DND-41 (cell line): ENCODE measurements at regions not wholly inside any gene's neighbourhood (a gene's known extent, or its start where the extent isn't known, plus 50 kb on each side); places are given as distances from the start of the nearest gene placed in this dataset.

Experiments used
- ATAC-seq: fragments of 200-7000 bp; cut with Tn5 transposase; 3 replicates; pipeline ENCODE4 v1.9.1; 2021; ENCODE audit warnings: low read depth; ENCODE audit not compliant: insufficient read depth
- DNase-seq: peaks from one replicate; pipeline ENCODE4 v3.0.0-alpha.2; 2020
- H2AFZ ChIP-seq: 2 replicates; pipeline ENCODE4 v1.6.0; 2012; ENCODE audit warnings: low read depth, low read length
- H3K27ac ChIP-seq: 2 replicates; pipeline ENCODE4 v1.5.1; 2012; ENCODE audit warnings: low read length, inconsistent platforms
- H3K27me3 ChIP-seq: fragments of 200-600 bp; sonication (generic); 2 replicates; pipeline ENCODE4 v1.6.0; 2012; ENCODE audit warnings: low read length, mild to moderate bottlenecking, inconsistent platforms; ENCODE audit not compliant: insufficient read depth, poor library complexity
- H3K36me3 ChIP-seq: 2 replicates; pipeline ENCODE4 v1.5.1; 2012; ENCODE audit warnings: low read length, inconsistent platforms; ENCODE audit not compliant: insufficient read depth
- H3K4me1 ChIP-seq: 2 replicates; pipeline ENCODE4 v1.5.1; 2012; ENCODE audit warnings: mild to moderate bottlenecking, low read length; ENCODE audit not compliant: insufficient read depth
- H3K4me2 ChIP-seq: 2 replicates; pipeline ENCODE4 v1.6.0; 2012; ENCODE audit warnings: mild to moderate bottlenecking, moderate library complexity, low read length, inconsistent platforms; ENCODE audit not compliant: insufficient read depth
- H3K4me3 ChIP-seq, 2 experiments: fragments of 200-600 bp in 1 of 2; shearing (Covaris generic) in 1 of 2; 2 replicates each; pipeline ENCODE4 v1.5.1; 2012 to 2016; ENCODE audit warnings: inconsistent platforms in 2 of 2, low read length in 2 of 2, mild to moderate bottlenecking in 2 of 2, low read depth in 1 of 2, moderate library complexity in 1 of 2
- H3K79me2 ChIP-seq: 2 replicates; pipeline ENCODE4 v1.6.0; 2012; ENCODE audit warnings: low read length, inconsistent platforms; ENCODE audit not compliant: insufficient read depth
- H3K9ac ChIP-seq: 2 replicates; pipeline ENCODE4 v1.6.0; 2012; ENCODE audit warnings: low read depth, mild to moderate bottlenecking, inconsistent platforms, low read length, moderate library complexity
- H3K9me3 ChIP-seq: 2 replicates; pipeline ENCODE4 v1.5.1; 2012; ENCODE audit warnings: low read length, moderate library complexity, mild to moderate bottlenecking, inconsistent platforms; ENCODE audit not compliant: insufficient read depth, severe bottlenecking
- H4K20me1 ChIP-seq: 2 replicates; pipeline ENCODE4 v1.6.0; 2012; ENCODE audit warnings: low read length; ENCODE audit not compliant: insufficient read depth
- CTCF ChIP-seq: IDR thresholded peaks from 2 replicates; pipeline ENCODE4 v1.5.1; 2012; ENCODE audit warnings: borderline replicate concordance, low read length, moderate library complexity, mild to moderate bottlenecking; ENCODE audit not compliant: poor library complexity, severe bottlenecking; ENCODE audit errors: extremely low read depth
- EZH2 ChIP-seq: IDR thresholded peaks from 3 replicates; pipeline ENCODE4 v1.6.1; 2012; ENCODE audit warnings: borderline replicate concordance, low read depth, mild to moderate bottlenecking, moderate library complexity, low read length, inconsistent platforms; ENCODE audit not compliant: severe bottlenecking

GRCh38 chr14:40623643-40624042 is 983.0 kb upstream of the LRFN5 start:
- H3K4me2 ChIP-seq: no peak overlapping the region
- ATAC-seq: no peak
- H3K27me3 ChIP-seq: no peaks in the 10 kb centered on the region
- no peak overlapping the region for H3K9ac ChIP-seq
- H3K4me1 ChIP-seq: no peaks in the 10 kb centered on the region
- no peak overlapping the region for H3K27ac ChIP-seq
- H3K9me3 ChIP-seq: no peaks in the 10 kb centered on the region
- H4K20me1 ChIP-seq: no peaks in the 10 kb centered on the region
- no peaks in the 10 kb centered on the region for H3K79me2 ChIP-seq
- no peaks in the 10 kb centered on the region for H3K36me3 ChIP-seq
- H3K4me3 ChIP-seq: no peak overlapping the region
- TF ChIP-seq CTCF (no peak), EZH2 (no peak)
- no peak for DNase-seq
- H2AFZ ChIP-seq: no peak overlapping the region

DNA sequence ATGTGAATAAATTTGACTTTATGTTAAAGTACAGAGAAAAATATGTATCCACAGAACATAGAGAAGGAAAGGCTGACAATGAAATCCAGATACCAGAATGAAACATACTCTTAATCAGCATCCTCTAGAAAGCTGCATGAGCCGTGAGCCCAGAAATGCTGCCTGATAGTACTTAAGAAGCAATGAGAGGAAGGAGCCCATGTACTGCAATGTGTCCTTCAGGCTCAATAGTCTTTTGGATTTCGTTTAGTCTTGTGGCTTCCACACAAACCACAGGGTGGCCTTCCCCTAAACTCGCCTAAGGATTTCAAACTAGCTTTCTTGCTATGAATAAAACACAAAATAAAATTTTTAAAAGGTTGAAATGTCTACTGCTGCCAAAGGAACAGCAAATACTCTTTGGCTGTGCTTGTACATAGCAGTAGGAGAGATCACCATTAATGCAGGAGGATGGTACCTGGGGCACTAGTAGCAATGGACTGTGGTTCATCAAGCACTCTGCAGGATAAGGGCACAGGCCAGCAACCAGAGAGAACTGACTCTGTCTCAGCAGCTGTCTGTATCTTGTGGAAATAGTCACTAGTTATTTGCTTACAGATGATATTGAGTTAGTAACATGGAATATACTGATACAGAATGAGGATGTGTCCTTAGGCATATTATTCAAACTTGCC is 988.3 kb upstream of the LRFN5 start:
- no peak overlapping the region for H3K9ac ChIP-seq
- no peak overlapping the region for H3K4me2 ChIP-seq
- no peak overlapping the region for H2AFZ ChIP-seq
- no peak overlapping the region for H3K4me3 ChIP-seq
- H3K9me3 ChIP-seq: no peaks in the 10 kb centered on the region
- TF ChIP-seq EZH2 (no peak), CTCF (no peak)
- no peaks in the 10 kb centered on the region for H3K36me3 ChIP-seq
- no peaks in the 10 kb centered on the region for H3K27me3 ChIP-seq
- no peaks in the 10 kb centered on the region for H4K20me1 ChIP-seq
- ATAC-seq (no peak), DNase-seq (no peak)
- H3K4me1 ChIP-seq: no peaks in the 10 kb centered on the region
- H3K79me2 ChIP-seq: no peaks in the 10 kb centered on the region
- H3K27ac ChIP-seq: no peak overlapping the region

- Histone ChIP-seq H3K4me3 (no peak overlapping the region), H3K9me3 (no peaks in the 10 kb centered on the region), H4K20me1 (no peaks in the 10 kb centered on the region), H3K4me2 (no peak overlapping the region), H3K27ac (no peak overlapping the region), H3K79me2 (no peaks in the 10 kb centered on the region), H3K9ac (no peak overlapping the region), H3K27me3 (no peaks in the 10 kb centered on the region), H2AFZ (no peak overlapping the region), H3K4me1 (no peaks in the 10 kb centered on the region), H3K36me3 (no peaks in the 10 kb centered on the region)
- TF ChIP-seq EZH2 (no peak), CTCF (no peak)
- ATAC-seq (no peak), DNase-seq (no peak)
Measured at GRCh38 chr14:40616579-40616978, 990.1 kb upstream of the LRFN5 start.
